Peyer's patch (tissue), 4 donors: ENCODE measurements at regions not wholly inside any gene's neighbourhood (a gene's known extent, or its start where the extent isn't known, plus 50 kb on each side); places are given as distances from the start of the nearest gene placed in this dataset.

Experiments
- DNase-seq, 3 donors: peaks; one replicate each; pipeline ENCODE4 v3.0.0-alpha.2; 2017 to 2019
- H3K27ac ChIP-seq, 4 donors: fragments of 200-600 bp; sonication (generic); one replicate each; pipeline ENCODE4 v1.5.1; 2016 to 2019
- H3K27me3 ChIP-seq, 2 donors: fragments of 200-600 bp; sonication (generic); one replicate each; pipeline ENCODE4 v1.5.1; 2019
- H3K36me3 ChIP-seq, 3 donors: fragments of 200-600 bp; sonication (generic); one replicate each; pipeline ENCODE4 v1.5.1; 2016 to 2019
- H3K4me1 ChIP-seq, 4 donors: fragments of 200-600 bp; sonication (generic); one replicate each; pipeline ENCODE4 v1.5.1; 2016 to 2019
- H3K4me3 ChIP-seq, 4 donors: fragments of 200-600 bp; sonication (generic); 1 replicate in 3 of 4; 2 replicates in 1 of 4; pipeline ENCODE4 v1.5.1; 2016 to 2019; ENCODE audit warnings: mild to moderate bottlenecking in 1 of 4
- H3K9me3 ChIP-seq, 4 donors: fragments of 200-600 bp; sonication (generic); one replicate each; pipeline ENCODE4 v1.5.1; 2016 to 2019; ENCODE audit warnings: mild to moderate bottlenecking in 1 of 4
- POLR2A ChIP-seq, 2 donors: fragments of 450-650 bp; IDR thresholded peaks; one replicate each; pipeline ENCODE4 v1.5.1; 2017; ENCODE audit warnings: antibody characterized with exemption in 2 of 2, mild to moderate bottlenecking in 2 of 2, moderate library complexity in 2 of 2
- TF ChIP-seq, protein P1 (sequence below), 6 experiments: fragments of 450-650 bp in 4 of 6; fragments of 200-600 bp in 2 of 6; sonication (generic) in 1 of 6; IDR thresholded peaks; one replicate each; pipeline ENCODE4 v1.5.1; 2017 to 2019; ENCODE audit warnings: antibody characterized with exemption in 6 of 6, mild to moderate bottlenecking in 3 of 6, moderate library complexity in 1 of 6

DNA sequence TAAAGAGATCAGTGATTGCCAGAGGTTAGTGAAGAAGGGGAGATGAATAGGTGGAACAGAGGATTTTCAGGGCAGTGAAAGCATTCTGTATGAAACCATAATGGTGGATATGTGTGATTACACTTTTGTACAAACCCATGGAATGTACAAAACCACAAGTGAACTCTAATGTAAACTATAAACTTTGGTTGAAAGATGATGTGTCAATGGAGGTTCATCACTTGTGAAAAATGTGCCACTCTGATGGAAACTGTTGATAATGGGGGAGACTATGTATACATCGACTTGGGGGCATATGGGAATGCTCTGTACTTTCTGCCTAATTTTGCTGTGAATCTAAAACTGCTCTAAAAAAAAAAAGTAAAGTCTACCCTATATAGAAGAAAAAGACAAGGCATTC, 68.7 kb upstream of the ARHGEF3 start:
- H3K36me3 ChIP-seq = no peaks in the 10 kb centered on the region
- no peak overlapping the region for H3K27ac ChIP-seq
- DNase-seq = no peak
- H3K4me1 ChIP-seq = no peaks in the 10 kb centered on the region
- H3K4me3 ChIP-seq = no peak overlapping the region
- no peaks in the 10 kb centered on the region for H3K9me3 ChIP-seq
- no peak for TF ChIP-seq POLR2A (IDR thresholded peaks at IDR 0.05)
- TF ChIP-seq, protein P1, sequence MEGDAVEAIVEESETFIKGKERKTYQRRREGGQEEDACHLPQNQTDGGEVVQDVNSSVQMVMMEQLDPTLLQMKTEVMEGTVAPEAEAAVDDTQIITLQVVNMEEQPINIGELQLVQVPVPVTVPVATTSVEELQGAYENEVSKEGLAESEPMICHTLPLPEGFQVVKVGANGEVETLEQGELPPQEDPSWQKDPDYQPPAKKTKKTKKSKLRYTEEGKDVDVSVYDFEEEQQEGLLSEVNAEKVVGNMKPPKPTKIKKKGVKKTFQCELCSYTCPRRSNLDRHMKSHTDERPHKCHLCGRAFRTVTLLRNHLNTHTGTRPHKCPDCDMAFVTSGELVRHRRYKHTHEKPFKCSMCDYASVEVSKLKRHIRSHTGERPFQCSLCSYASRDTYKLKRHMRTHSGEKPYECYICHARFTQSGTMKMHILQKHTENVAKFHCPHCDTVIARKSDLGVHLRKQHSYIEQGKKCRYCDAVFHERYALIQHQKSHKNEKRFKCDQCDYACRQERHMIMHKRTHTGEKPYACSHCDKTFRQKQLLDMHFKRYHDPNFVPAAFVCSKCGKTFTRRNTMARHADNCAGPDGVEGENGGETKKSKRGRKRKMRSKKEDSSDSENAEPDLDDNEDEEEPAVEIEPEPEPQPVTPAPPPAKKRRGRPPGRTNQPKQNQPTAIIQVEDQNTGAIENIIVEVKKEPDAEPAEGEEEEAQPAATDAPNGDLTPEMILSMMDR (IDR thresholded peaks at IDR 0.05) = no peak
- no peaks in the 10 kb centered on the region for H3K27me3 ChIP-seq

DNA sequence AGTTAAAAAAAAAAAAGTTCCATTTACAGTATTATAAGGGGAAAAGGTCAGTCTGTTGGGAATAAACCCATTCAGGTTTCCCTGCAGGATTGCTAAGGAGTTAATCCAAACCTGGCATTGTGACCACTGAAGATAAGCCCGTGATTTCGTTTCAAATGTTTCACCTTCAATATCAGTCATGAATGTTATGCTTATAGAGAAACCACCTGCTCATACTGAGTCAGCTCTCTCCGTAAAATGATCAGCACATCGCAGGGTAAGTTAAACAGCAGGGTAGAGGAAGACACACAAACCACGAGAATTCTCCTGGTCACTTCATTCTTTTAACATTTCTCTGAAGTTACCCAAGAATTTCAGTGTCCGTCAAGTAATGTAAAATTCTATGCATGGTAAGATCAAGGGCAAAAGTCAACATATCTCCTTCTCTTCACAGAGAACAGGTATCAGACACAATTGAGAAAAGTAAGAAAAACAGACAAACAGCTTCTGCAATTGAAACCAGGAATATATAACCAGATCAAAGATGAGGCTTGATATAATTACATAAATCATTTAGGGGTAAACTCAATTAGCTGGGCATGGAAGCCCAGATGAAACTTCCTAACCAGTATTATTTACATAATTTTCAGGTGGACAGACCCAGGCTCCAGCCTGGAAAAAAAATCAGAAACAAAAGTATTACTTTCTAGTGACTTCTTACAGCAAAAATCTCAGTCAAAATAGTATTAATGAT, 67.6 kb upstream of the ARHGEF3 start:
- H3K4me1 ChIP-seq = no peaks in the 10 kb centered on the region
- no peaks in the 10 kb centered on the region for H3K27me3 ChIP-seq
- H3K4me3 ChIP-seq = no peak overlapping the region
- no peak for DNase-seq
- H3K27ac ChIP-seq = no peak overlapping the region
- no peak for TF ChIP-seq POLR2A (IDR thresholded peaks at IDR 0.05)
- TF ChIP-seq, protein P1 (IDR thresholded peaks at IDR 0.05) = no peak
- H3K36me3 ChIP-seq = no peaks in the 10 kb centered on the region
- no peaks in the 10 kb centered on the region for H3K9me3 ChIP-seq

DNA sequence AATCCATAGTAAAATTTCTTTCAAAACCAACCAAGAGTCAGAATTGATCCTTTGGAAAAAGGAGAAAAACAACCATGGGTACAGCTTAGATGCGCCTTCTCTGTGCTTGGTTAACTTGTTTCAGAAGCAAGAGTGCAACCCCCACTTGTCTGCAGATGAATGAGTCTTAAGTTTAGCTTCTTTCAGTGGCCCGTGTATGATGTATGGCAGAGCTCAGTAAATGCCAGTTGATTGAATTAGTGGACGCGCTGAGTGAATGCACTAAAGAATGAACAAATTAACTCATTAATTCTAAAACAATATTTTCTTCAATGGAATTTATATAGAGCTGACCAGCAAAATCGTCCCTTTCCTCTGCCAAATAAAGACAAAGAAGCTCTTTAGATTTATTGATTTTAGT, 67.0 kb upstream of the ARHGEF3 start:
- Histone ChIP-seq H3K4me3 (no peak overlapping the region), H3K36me3 (no peaks in the 10 kb centered on the region), H3K27ac (no peak overlapping the region), H3K9me3 (no peaks in the 10 kb centered on the region), H3K4me1 (no peaks in the 10 kb centered on the region), H3K27me3 (no peaks in the 10 kb centered on the region)
- TF ChIP-seq, protein P1 (IDR thresholded peaks at IDR 0.05) = no peak
- TF ChIP-seq POLR2A (IDR thresholded peaks at IDR 0.05) = no peak
- no peak for DNase-seq

DNA sequence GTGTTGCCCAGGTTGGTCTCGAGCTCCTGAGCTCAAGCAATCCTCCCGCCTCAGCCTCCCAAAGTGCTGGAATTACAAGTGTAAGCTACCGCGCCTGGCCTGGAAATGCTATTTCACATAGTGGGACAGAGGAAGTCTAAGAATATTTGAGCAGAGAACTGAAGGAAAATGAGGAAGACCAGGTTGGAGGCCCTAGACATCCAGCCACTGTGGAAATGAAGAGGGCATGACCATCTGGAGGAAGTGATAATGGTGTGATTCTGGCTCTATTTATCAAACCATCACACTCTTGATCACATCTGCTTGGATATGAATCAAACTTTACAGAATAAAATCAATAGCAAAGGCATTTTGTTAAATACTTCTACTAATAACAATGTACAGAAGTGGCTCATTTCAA, 65.9 kb upstream of the ARHGEF3 start:
- Histone ChIP-seq H3K4me3 (no peak overlapping the region), H3K27me3 (no peaks in the 10 kb centered on the region)

DNA sequence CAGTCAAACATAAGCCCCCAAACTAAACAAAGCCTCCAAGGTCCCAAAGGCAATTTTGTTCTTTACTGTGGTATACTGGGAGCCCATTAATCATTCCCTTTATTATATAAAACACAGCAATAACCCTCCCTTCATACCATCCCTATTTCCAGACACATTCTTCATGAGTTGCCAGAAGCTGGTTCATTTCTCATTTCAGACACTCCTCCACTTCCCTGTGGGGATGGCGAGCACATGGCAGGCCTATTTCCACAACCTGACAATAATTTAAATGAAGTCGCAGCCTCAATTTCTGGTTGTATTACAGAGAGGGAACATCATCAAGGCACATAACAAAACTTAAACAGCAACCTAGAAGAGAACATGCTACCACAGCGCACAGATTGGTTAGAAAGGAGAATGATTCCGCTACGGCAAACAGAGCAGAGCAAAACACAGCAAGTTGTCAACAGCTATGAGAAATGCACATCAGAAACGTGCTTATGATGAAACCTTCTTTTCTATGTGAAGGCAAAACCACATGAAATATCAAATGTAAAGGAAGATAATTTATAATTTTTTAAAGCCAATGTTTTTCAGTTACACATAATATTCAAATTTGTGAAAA, 63.3 kb upstream of the ARHGEF3 start:
- Histone ChIP-seq H3K4me1 (no peaks in the 10 kb centered on the region), H3K36me3 (no peaks in the 10 kb centered on the region), H3K4me3 (no peak overlapping the region), H3K27me3 (no peaks in the 10 kb centered on the region), H3K27ac (no peak overlapping the region), H3K9me3 (no peaks in the 10 kb centered on the region)
- TF ChIP-seq POLR2A (IDR thresholded peaks at IDR 0.05) = no peak
- TF ChIP-seq, protein P1 (IDR thresholded peaks at IDR 0.05) = no peak
- DNase-seq = no peak

More for the DNA sequence above, 65.9 kb upstream of the ARHGEF3 start:
- no peak for TF ChIP-seq POLR2A (IDR thresholded peaks at IDR 0.05)
- TF ChIP-seq, protein P1 (IDR thresholded peaks at IDR 0.05) = no peak
- no peak overlapping the region for H3K27ac ChIP-seq
- H3K9me3 ChIP-seq = no peaks in the 10 kb centered on the region
- no peak for DNase-seq
- no peaks in the 10 kb centered on the region for H3K4me1 ChIP-seq
- no peaks in the 10 kb centered on the region for H3K36me3 ChIP-seq
